ENCODE measurements at regions not wholly inside any gene's neighbourhood (a gene's known extent, or its start where the extent isn't known, plus 50 kb on each side); places are given as distances from the start of the nearest gene placed in this dataset.

DNA sequence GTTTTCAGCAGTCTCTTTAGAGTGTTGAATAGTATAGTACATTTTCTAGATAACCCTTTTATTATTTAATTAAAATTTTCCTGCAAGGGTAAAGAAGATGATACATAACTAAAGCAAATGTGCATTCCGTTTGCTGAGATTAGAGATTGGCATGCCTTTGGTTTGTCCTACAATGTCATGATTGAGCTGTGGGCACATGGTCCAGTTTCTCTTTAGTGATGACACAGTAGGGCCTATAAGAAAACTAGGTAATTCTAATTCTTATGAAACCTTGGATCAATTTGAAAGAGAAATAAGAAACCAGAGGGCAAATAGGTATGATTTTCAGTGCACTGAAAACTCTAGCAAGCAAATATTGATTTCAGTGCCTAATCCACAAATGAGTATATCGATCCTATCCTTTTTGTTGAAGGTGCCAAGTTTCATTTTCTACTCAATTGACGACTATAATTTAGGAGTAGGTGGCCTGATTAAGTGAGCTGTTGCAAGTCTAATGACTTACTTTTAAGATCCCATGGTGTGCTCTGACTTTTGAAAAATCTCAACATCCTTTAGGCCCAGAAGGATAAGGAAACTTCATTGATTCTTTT, 128.0 kb upstream of the KCNK1 start:
- TF ChIP-seq, protein P1, sequence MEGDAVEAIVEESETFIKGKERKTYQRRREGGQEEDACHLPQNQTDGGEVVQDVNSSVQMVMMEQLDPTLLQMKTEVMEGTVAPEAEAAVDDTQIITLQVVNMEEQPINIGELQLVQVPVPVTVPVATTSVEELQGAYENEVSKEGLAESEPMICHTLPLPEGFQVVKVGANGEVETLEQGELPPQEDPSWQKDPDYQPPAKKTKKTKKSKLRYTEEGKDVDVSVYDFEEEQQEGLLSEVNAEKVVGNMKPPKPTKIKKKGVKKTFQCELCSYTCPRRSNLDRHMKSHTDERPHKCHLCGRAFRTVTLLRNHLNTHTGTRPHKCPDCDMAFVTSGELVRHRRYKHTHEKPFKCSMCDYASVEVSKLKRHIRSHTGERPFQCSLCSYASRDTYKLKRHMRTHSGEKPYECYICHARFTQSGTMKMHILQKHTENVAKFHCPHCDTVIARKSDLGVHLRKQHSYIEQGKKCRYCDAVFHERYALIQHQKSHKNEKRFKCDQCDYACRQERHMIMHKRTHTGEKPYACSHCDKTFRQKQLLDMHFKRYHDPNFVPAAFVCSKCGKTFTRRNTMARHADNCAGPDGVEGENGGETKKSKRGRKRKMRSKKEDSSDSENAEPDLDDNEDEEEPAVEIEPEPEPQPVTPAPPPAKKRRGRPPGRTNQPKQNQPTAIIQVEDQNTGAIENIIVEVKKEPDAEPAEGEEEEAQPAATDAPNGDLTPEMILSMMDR (IDR thresholded peaks at IDR 0.05): no peak
- TF ChIP-seq POLR2A (IDR thresholded peaks at IDR 0.05) (no peak), POLR2AphosphoS5 (IDR thresholded peaks at IDR 0.05) (no peak), EP300 (IDR thresholded peaks at IDR 0.05) (no peak)
